SK-N-MC (cell line): ENCODE measurements at regions not wholly inside any gene's neighbourhood (a gene's known extent, or its start where the extent isn't known, plus 50 kb on each side); places are given as distances from the start of the nearest gene placed in this dataset.

Experiments used
- EZH2 ChIP-seq: fragments of 200-600 bp; sonication (generic); IDR thresholded peaks from one replicate; pipeline ENCODE4 v1.6.1; 2017; ENCODE audit warnings: antibody characterized with exemption
- POLR2AphosphoS5 ChIP-seq: IDR thresholded peaks from 2 replicates; pipeline ENCODE4 v1.6.1; 2012; ENCODE audit warnings: mild to moderate bottlenecking, low read depth, low read length, borderline replicate concordance

DNA sequence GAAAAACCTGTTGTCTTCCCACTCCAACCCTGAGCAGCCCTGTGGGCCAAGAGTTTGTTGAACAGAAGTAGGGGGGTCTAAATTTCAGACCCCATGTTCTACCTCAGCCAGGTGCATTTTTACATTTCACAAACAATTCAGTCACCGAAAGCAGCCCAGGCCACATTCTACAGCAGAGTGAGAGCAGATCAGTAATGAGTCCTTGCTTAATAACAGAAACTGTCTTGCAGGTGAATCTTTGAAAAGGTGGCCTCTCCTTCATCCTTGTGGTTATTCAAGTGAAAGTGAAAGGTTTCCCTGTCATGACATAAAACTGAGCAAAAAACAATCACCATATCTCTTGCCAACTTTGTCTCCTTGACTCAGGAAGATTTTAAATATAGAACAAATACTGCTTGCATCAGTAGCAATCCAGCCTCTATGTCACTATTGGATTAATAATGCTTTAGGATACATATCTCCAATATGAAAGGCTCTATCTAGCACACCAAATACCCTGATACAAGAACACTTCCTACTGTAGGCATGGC lies 670.2 kb downstream of the DIAPH3 start:
- no peak for TF ChIP-seq POLR2AphosphoS5
- TF ChIP-seq EZH2, result no peak
